GM19239 (cell line): ENCODE measurements at regions not wholly inside any gene's neighbourhood (a gene's known extent, or its start where the extent isn't known, plus 50 kb on each side); places are given as distances from the start of the nearest gene placed in this dataset.
"Not testable (repeated sequence)": the region's sequence is repeated elsewhere in the genome, so short reads cannot be mapped to it uniquely, and the experiment has no call there.

Experiments
- DNase-seq: peaks from one replicate; pipeline ENCODE4 v3.0.0; 2011; ENCODE audit warnings: low spot score; ENCODE audit not compliant: insufficient read length
- FAIRE-seq: peaks from 2 replicates; lab custom pipeline; 2011; peaks lifted over from hg19 to GRCh38; lab: Jason Lieb, UNC

DNA sequence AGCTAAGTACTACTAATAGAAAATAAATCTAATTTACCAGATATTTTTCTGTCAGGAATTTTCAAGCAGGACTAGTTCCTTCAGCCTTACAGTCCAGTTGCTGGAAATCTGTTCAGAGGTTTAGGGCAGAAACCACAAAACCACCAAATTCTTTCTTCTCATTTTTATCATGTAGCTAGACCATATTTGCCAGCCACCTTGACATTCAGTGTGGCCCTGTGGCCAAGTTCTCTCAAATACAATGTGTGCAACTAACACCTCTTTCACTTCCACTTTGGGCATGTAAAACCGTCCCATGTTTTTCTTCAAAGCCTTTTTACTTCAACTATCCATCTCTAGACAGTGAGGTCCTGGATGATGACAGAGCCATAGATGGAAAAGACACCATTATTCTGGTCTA is 1133.2 kb upstream of the CDH18 start:
- DNase-seq (no peak), FAIRE-seq (no peak)

DNA sequence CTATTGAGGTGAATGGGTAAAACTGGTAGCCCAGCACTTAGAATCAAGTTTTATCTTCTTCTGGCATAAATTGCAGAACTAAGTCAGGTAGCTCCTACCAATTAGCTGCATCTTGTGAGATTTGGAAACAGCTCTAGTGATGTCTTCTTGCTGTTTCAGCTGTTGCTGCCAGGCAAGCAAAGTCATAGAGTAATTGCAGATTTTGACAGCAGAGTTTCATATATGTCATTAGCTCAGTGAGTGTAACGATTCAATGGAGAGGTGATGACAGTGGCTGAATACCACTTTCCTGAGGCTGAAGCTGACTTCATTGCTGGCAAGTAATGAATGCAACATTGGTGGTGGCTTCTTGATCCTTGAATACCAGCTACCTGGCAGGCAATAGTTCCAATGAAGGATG is 1109.7 kb upstream of the CDH18 start:
- DNase-seq = no peak
- no peak for FAIRE-seq

DNA sequence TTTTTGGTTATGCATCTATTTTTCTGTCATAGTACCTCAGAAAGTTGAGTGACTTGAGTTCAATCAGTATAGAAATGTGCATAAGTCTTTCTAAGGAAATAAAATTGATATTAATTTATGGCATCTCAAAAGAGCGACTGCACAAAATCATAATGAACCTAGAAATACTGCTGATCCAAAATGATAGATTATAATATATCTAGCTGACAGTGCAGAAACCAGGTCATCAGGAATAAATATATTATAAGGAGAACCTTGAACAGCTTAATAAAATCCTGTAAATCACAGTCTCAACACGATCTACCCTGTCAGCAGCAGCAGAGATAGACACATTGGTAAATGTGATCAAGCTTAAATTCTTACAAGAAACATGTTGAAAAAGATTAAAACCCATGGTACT is 1106.6 kb upstream of the CDH18 start:
- FAIRE-seq (no peak), DNase-seq (no peak)

- no peak for FAIRE-seq
- DNase-seq = no peak
These were observed 1099.8 kb upstream of the CDH18 start for GRCh38 chr5:21087766-21088165.

DNA sequence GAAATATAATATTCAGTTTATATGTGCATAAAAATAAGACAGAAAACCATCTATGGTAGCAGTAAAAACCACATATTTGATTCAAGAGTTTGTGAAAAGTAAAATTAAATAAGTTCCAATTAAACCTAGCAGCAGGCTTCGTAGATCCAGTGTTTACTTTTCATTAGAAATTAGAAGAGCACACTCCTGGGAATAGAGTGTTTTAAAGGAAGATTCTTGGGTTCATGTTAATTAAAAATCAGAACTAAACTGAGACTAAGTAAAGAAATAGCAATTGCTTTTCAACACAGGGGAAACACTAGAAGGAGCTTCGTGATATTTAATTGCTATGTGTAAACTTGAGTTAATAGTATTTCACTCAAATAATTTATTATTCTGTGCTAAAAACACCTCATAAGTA is 1097.8 kb upstream of the CDH18 start:
- FAIRE-seq (no peak), DNase-seq (no peak)

GRCh38 chr5:21071986-21072385 is 1084.0 kb upstream of the CDH18 start:
- no peak for FAIRE-seq
- DNase-seq = no peak

DNA sequence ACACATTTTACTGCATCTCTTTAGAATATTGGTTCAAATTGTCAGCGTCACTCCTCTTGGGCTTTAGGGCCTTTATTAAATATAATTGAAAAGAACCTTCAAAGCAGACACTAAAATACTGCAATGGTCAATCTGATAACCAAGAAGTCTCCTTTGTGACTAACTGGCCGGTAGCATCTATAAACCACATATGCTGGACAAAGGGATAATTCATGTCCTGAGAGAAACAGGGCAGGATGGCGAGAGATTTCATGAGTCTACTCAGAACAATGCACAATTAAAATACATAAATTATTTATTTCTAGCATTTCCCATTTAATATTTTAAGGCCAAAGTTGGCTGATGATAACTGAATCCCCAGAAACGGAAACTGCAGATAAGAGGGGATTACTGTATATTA is 1083.4 kb upstream of the CDH18 start:
- FAIRE-seq = no peak

GRCh38 chr5:21070858-21071257 is 1082.9 kb upstream of the CDH18 start:
- FAIRE-seq (no peak), DNase-seq (no peak)

More for the DNA sequence above, 1083.4 kb upstream of the CDH18 start:
- no peak for DNase-seq

DNA sequence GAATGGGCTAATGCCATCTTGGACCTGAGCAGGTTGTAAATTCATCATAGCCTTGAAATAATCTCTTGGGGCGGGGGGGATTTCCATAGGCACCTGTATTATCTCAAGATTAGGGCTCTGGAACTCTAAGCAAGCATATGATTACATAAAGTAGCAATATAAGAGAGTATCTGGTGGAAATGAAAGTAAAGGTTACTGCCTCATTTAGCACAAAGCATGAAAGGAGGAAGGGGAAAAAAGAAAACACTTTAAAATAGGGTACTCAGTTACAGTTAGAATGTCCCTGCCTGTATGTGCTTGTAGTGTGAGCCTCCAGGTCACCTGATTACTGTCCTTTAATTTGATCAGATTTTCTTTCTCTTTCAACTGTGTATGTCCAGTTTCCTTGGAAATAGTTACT is 1079.7 kb upstream of the CDH18 start:
- no peak for DNase-seq
- no peak for FAIRE-seq

DNA sequence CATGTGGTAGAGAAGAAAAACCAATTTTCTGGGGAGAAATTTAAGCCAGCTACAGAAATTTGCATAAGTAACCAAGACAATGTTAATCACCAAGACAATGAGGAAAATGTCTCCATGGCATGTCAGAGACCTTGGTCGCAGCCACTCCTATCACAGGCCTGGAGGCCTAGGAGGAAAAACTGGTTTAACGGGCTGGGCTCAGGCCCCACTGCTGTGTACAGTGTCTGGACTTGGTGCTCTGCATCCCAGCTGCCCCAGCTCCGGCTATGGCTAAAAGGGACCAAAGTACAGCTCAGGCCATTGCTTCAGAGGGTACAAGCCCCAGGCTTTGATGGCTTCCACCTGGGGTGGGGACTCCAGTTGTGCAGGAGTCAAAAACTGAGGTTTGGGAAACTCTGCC is 1075.1 kb upstream of the CDH18 start:
- no peak for DNase-seq
- FAIRE-seq = no peak

GRCh38 chr5:21058289-21058688 is 1070.3 kb upstream of the CDH18 start:
- FAIRE-seq (no peak), DNase-seq (no peak)

- DNase-seq (no peak), FAIRE-seq (no peak)
These were observed 1063.9 kb upstream of the CDH18 start for GRCh38 chr5:21051945-21052344.

DNA sequence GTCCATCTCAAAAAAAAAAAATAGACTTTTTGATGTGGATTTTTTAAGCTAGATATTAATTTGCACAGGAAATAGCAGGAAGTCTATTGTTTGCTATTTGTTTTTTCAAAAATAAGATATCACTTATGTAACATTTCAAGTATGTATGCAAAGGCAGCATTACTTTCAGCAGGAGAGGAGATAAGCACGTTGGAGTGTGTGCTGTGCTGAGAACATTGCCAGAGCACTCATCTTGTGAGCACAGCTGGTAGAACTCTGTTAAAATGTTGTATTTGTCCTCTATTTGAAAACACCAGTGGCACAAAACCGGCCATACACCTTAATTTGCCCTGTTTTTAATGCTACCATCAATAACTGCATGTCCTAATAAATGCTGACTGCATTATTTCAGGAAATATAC is 1061.9 kb upstream of the CDH18 start:
- DNase-seq (no peak), FAIRE-seq (no peak)

DNA sequence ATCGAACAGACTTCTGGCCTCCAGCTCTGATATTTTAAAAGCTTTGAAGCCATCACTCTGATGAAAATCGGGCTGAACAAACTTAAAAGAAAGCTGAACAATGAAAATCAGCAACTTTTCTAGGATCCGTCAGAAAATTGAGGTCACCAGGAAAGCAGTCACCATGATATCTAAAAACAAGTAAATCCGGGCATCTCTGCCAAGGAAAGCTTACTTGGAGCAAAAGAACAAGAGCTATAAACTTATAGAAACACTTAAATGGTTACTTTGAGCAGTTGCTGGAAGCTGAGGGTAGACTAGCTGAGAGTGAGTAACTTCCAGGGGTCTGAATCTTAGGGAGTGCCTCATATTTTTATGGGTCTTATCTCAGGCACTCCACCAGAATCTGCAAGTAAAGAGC is 1043.0 kb upstream of the CDH18 start:
- DNase-seq = no peak
- FAIRE-seq = no peak

- FAIRE-seq (no peak), DNase-seq (no peak)
These were observed 1037.0 kb upstream of the CDH18 start for GRCh38 chr5:21024966-21025365.

- DNase-seq = no peak
- FAIRE-seq = no peak
These were observed 1025.2 kb upstream of the CDH18 start for GRCh38 chr5:21013237-21013636.

DNA sequence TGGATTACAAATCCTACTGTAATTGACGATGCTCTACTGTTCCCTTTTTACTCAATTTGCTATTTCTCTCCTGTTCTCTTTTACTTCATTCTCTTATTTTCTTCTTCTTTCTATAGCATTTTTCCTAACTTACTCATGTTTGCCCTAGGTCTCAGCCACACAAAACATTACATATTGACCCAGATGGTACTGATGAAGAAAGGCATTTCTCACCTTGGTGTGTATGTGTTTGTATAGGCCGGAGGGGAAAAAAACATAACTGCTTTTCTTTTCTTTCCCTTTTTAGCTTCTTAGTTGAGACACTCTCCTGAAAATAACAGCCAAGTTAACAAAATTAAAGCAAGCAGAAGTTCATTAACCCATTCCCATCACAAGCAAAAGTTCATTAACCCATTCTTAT is 1019.8 kb upstream of the CDH18 start:
- FAIRE-seq (no peak), DNase-seq (no peak)

GRCh38 chr5:20988933-20989332 is 1000.9 kb upstream of the CDH18 start:
- DNase-seq, FAIRE-seq: not testable (repeated sequence)

DNA sequence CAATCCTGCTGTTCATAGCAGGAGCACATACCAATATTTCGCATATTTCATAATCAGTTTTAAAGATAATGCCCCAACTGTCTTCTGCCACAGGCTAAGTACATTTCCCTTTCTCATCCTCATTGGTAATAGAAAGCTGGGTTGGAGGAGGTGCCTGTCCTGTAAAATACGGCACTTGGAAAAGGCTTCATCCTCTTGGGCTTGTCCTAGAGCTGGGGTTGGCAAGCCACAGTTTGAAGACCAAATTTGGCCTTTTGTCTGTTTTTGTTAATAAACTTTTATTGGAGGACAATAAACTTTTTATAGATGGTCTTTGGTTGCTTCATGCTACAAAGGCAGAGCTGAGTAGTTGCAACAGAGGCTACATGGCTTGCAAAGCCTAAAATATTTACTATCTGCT is 997.8 kb upstream of the CDH18 start:
- DNase-seq (no peak), FAIRE-seq (no peak)

DNA sequence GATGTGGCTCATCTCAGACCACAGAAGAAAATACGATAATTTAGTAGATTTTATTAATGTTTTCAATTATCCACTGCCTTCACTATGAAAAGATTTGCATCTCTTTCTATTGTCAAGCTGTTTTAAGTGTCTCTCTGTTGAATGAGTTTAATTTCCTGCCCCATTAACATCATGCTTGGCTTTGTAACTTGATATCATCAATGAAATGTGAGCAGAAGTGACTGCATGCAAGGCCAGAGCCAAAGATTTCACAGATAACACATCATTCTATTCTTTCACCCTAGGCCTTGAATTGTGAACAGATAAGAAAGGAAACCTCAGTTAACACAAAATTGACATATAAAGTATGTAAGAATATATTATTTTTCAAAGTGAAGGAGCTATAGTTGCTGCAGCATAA is 986.4 kb upstream of the CDH18 start:
- no peak for FAIRE-seq
- DNase-seq = no peak

GRCh38 chr5:20972419-20972925 is 984.5 kb upstream of the CDH18 start:
- DNase-seq (no peak), FAIRE-seq (peak; percentile 23)

DNA sequence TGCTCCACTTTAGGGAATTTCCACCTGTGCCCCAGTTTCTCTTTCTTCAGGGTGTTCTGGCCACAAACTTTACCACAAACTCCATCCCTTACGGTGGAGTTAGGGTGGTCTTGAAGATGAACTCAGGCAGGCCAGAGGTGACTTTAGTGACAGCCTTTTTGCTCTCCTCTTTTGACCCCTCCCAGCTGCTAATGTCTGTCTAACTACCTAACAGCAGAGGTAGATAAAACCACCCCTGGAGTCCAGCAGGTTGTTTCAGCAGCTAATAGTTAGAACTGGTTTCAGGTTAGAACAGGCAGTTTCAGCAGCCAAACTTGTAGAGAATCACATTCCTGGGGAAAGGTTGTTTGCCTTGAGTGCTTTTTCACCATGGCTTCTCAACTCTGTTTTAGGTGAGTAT is 971.3 kb upstream of the CDH18 start:
- FAIRE-seq (no peak), DNase-seq (no peak)

- no peak for DNase-seq
- FAIRE-seq = no peak
These were observed 970.6 kb upstream of the CDH18 start for GRCh38 chr5:20958641-20959040.
